ENCODE measurements at regions not wholly inside any gene's neighbourhood (a gene's known extent, or its start where the extent isn't known, plus 50 kb on each side); places are given as distances from the start of the nearest gene placed in this dataset.
"Not testable (repeated sequence)": the region's sequence is repeated elsewhere in the genome, so short reads cannot be mapped to it uniquely, and the experiment has no call there.

- DNase-seq (ENCODE audit: low spot score), result no peak
- intact Hi-C loops (cut with DNase I), result no loop called here
Measured at GRCh38 chr4:63171341-63171740, 1237.9 kb downstream of the TECRL start.

GRCh38 chr4:63170923-63171322, 1238.3 kb downstream of the TECRL start:
- intact Hi-C loops (cut with DNase I), result no loop called here
- no peak for DNase-seq (ENCODE audit: low spot score)

DNA sequence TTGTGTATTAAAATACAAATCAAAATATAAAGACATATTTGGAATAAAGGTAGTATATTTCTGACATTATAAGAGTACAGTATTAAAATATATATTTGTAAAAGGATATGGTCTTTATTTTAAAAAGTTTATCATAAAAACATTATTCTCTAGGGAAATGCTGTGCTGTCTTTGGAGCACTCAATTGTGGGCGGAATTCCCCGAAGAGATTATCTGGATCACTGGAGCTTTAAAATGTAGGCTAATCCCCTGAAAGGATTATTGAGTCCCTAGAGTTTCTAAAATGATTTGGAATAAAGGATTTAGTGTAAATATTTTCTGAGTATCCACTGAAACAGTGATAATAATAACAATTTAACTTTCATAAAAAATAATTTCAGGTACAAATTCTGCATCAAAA, 1239.4 kb downstream of the TECRL start:
- DNase-seq (ENCODE audit: low spot score), result no peak
- intact Hi-C loops (cut with DNase I), result no loop called here

DNA sequence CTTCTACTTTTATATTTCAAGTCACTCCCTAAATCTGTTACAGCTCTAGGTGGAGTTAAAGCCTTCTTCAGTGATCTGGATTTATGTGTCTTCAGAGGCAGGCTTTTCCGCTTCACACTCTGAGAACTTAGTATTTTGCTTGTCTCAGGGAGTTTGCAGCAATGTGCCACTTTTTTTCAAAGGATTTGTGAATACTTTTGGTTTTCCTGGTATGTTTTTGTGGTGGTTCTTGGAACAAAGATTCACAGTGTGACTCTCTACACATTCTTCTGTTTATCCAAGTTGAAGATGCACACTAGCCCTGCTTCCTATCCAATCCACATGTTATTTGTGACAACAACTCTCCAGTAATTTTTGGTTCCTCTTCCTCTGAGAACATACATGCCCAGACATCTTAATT, 1253.7 kb downstream of the TECRL start:
- DNase-seq (ENCODE audit: low spot score), result no peak
- intact Hi-C loops (cut with DNase I), result no loop called here

DNA sequence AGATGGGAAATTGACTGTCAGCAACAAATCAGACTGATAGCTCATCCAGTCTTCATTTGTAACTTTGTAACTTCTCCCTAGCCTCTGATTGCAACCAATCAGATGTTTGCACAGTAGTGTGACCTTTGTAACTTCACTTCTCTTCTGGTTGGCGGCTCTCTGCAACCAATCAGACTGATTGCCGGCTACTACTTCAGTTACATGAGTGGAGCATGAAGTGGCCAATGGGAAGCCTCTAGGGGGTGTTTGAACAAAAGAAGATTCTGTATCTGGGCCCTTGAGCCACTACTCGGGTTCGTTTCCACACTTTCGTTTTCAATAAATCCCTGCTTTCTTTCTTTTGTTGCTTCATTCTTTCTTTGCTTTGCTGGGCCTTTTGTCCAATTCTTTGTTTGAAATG, 1285.8 kb downstream of the TECRL start:
- intact Hi-C loops (cut with DNase I), result no loop called here

GRCh38 chr4:63122955-63123354, 1286.3 kb downstream of the TECRL start:
- intact Hi-C loops (cut with DNase I), result no loop called here
- no peak for DNase-seq (ENCODE audit: low spot score)

More for the DNA sequence above, 1285.8 kb downstream of the TECRL start:
- no peak for DNase-seq (ENCODE audit: low spot score)

DNA sequence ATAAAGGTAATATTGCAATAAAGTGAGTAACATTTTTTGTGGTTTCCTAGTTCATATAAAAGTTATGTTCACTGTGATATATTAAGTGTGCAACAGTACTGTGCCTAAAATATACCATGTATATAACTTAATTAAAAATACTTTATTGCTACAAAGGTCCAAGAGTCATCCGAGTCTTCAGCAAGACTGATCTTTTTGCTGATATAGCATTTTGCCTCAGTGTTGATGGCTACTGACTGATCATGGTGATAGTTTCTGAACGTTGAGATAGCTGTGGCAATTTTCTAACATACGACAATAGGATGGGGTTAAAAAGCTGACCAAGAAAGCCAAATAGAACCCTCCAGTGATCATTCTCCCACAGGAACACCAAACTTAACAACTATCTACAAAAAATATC, 1302.7 kb downstream of the TECRL start:
- no peak for DNase-seq (ENCODE audit: low spot score)
- intact Hi-C loops (cut with DNase I), result no loop called here

- DNase-seq (ENCODE audit: low spot score), result no peak
- intact Hi-C loops (cut with DNase I), result no loop called here
Measured at GRCh38 chr4:63105839-63106238, 1303.4 kb downstream of the TECRL start.

DNA sequence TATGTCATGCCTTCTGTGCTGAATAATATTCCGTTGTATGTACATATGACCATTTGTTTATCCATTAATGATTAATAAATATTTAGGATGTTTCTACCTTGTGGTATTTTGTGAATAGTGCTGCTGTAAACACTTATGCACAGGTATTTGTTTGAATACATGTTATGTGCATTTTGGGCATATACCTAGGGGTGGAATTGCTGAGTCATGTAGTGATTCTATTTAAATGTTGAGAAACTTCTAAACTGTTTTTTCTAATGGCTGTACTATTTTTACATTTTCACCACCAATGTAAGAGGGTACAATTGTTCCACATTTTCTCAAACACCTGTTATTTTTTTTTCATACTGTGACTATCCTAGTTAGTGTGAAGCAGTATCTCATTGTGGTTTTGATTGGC, 1318.6 kb downstream of the TECRL start:
- DNase-seq (ENCODE audit: low spot score), result no peak
- intact Hi-C loops (cut with DNase I), result no loop called here

GRCh38 chr4:63085091-63085490, 1324.2 kb downstream of the TECRL start:
- intact Hi-C loops (cut with DNase I), result no loop called here

DNA sequence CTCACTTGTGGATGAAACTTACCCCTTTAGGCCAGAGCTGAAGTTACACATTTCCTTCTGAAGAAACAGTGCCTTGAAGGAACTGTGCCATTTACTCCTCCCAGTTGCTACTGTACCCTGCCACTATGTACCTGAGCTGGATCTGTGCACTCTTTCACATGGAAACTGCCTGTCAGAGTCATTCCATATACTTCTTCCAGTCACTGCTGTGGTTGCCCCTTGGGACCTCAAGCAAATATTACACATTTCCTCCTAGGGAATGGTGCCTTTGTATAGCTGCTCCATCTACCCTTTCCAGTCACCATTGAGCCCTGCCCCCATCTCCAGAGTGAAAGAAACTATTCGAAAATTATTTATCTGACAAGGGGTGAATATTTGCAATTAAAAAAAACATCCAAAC, 1328.3 kb downstream of the TECRL start:
- intact Hi-C loops (cut with DNase I), result no loop called here
- DNase-seq (ENCODE audit: low spot score), result no peak

More at GRCh38 chr4:63085091-63085490, 1324.2 kb downstream of the TECRL start:
- DNase-seq (ENCODE audit: low spot score), result no peak

DNA sequence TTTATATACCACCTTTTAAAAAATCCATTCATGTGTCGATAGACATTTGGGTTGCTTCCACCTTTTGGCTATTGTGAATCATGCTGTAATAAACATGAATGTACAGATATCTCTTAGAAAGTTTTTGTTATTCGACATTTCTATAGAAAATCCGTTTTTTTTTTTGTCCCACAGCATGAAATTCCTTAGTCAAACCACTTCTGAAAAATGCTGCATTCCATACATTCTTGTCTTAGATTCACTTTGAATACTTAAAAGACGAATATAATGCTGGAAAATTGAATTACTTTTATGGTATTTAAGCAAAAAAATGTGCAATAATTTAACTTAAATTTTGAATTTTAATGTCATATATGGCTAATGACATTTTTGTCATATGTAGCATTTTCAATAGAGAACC, 1345.5 kb downstream of the TECRL start:
- intact Hi-C loops (cut with DNase I), result no loop called here
- no peak for DNase-seq (ENCODE audit: low spot score)

- DNase-seq (ENCODE audit: low spot score); intact Hi-C loops (cut with DNase I): not testable (repeated sequence)
Measured at GRCh38 chr4:63062891-63063290, 1346.4 kb downstream of the TECRL start.

- intact Hi-C loops (cut with DNase I), result no loop called here
- no peak for DNase-seq (ENCODE audit: low spot score)
Measured at GRCh38 chr4:63049726-63050125, 1359.5 kb downstream of the TECRL start.

DNA sequence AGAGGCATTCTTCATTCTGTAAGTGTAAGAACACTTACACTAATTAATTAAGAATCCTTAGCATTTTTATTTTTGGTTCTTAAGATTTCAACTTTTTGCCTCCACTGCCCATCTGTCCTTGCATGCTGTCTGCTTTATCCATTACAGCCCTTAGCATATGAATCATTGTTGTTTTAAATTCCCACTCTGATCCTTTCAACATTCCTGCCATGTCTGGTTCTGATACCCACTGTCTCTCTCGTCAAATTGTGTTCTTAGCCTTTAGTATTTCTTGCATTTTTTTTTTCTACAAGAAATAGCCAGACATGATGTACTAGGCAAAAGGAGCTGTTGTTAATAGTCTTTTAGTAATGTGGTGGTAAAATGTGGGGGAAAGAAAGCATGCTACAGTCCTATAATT, 1360.0 kb downstream of the TECRL start:
- intact Hi-C loops (cut with DNase I), result no loop called here
- no peak for DNase-seq (ENCODE audit: low spot score)

DNA sequence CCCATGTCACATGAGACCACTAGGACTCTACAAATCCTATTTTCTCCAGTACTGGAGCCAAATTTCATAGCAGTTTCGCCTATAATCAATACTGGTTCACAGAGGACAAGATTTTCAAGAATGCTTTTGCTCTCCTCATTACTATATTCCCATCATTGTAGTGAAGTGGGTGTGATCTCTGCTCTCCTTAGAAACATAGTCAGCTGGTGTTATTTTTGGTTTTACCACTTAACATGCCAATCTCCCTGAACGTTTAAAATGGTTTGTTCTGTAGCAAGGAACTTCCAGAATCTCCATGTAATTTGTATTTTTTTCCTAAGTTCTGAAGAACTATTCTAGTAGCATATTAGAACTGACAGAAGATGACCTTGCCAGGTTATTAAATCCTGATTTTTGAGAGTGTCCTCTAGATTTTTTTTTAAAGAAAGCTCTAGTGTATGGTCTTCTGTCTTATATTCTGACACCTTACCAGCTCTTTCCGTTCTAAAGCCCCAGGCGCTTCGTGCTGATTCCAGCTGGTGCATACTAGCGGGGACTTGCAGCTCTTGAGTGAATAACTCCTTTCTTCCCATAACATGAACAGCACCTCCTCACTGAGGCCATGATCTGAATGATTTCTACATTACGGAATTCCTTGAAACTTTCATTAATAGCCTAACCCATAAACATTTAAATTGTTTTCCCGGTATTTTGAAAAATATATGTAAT, 1372.9 kb downstream of the TECRL start:
- intact Hi-C loops (cut with DNase I), result no loop called here
- no peak for DNase-seq (ENCODE audit: low spot score)

DNA sequence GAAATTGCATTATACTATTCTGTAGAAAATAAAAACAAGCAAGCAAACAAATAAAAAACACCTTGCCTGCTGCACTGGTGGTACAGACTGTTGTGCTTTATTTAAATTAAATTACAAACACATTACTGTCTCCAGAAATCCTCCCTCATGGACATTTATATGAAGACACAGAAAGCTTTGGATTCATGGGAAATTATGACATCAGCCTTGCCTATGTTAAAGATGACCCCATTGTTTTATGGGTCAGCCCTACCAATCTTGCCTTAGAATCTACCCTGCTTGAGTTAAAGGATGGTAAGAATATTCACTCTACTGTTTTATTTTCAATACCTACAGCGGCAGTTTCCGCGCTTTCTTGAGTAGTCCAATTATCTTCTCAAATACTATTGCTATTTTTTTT, 1379.9 kb downstream of the TECRL start:
- intact Hi-C loops (cut with DNase I), result no loop called here
- DNase-seq (ENCODE audit: low spot score), result no peak

- intact Hi-C loops (cut with DNase I), result no loop called here
- DNase-seq (ENCODE audit: low spot score), result no peak
Measured at GRCh38 chr4:63020661-63021060, 1388.6 kb downstream of the TECRL start.

GRCh38 chr4:63017300-63017699, 1392.0 kb downstream of the TECRL start:
- no peak for DNase-seq (ENCODE audit: low spot score)
- intact Hi-C loops (cut with DNase I), result no loop called here

- no peak for DNase-seq (ENCODE audit: low spot score)
- intact Hi-C loops (cut with DNase I), result no loop called here
Measured at GRCh38 chr4:62970846-62971245, 1438.4 kb downstream of the TECRL start.

DNA sequence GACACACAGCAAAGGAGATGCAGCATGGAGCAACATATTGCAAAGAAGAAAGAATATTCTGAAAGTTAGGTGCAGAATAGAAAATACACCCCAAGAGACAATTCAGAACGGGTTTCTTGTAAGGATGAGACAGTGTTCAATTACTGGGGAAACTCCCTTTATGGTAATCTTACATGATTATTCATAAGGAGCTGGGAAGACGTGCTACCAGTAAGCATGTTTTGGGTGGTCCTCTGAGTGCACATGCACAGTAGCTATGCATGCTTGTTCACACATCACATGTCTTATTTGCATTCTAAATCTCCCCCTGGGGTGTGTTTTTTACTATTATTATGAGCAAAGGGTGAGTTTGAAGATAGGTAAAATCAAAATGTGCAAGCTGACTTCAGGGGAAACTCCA, 1448.8 kb downstream of the TECRL start:
- DNase-seq (ENCODE audit: low spot score), result no peak
- intact Hi-C loops (cut with DNase I), result no loop called here

- DNase-seq (ENCODE audit: low spot score), result no peak
- intact Hi-C loops (cut with DNase I), result no loop called here
Measured at GRCh38 chr4:62953752-62954151, 1455.5 kb downstream of the TECRL start.
